ENCODE measurements at regions not wholly inside any gene's neighbourhood (a gene's known extent, or its start where the extent isn't known, plus 50 kb on each side); places are given as distances from the start of the nearest gene placed in this dataset.
"Not testable (repeated sequence)": the region's sequence is repeated elsewhere in the genome, so short reads cannot be mapped to it uniquely, and the experiment has no call there.

- DNase-seq: peak in 3 of 4 experiments; percentile 5 to 37 (median 11)
Measured at GRCh38 chr18:10252494-10252893, 201.9 kb upstream of the APCDD1 start.

GRCh38 chr18:10252952-10253705 lies 201.3 kb upstream of the APCDD1 start:
- DNase-seq: peak; percentile 26 to 66 (median 49)

- not testable (repeated sequence) for DNase-seq
Measured at GRCh38 chr18:10256276-10256675, 198.2 kb upstream of the APCDD1 start.

- peak in 3 of 4 experiments; percentile 17 to 78 (median 71) for DNase-seq
Measured at GRCh38 chr18:10258836-10259474, 195.5 kb upstream of the APCDD1 start.

- no peak for DNase-seq
Measured at GRCh38 chr18:10259901-10260300, 194.5 kb upstream of the APCDD1 start.

- peak; percentile 66 to 92 (median 82) for DNase-seq
Measured at GRCh38 chr18:10261344-10262276, 192.8 kb upstream of the APCDD1 start.

- no peak for DNase-seq
Measured at GRCh38 chr18:10262566-10262965, 191.9 kb upstream of the APCDD1 start.

GRCh38 chr18:10264260-10264659 lies 190.2 kb upstream of the APCDD1 start:
- DNase-seq: no peak

GRCh38 chr18:10265560-10266333 lies 188.7 kb upstream of the APCDD1 start:
- DNase-seq: peak in 3 of 4 experiments; percentile 30 to 68 (median 54)

- DNase-seq: no peak
Measured at GRCh38 chr18:10266334-10266590, 188.2 kb upstream of the APCDD1 start.

- peak in 1 of 4 experiments; percentile 26 for DNase-seq
Measured at GRCh38 chr18:10269261-10269660, 185.2 kb upstream of the APCDD1 start.

- no peak for DNase-seq
Measured at GRCh38 chr18:10270151-10270571, 184.3 kb upstream of the APCDD1 start.

- no peak for DNase-seq
Measured at GRCh38 chr18:10271481-10271880, 183.0 kb upstream of the APCDD1 start.

- no peak for DNase-seq
Measured at GRCh38 chr18:10274301-10274700, 180.1 kb upstream of the APCDD1 start.

GRCh38 chr18:10275486-10275885 lies 178.9 kb upstream of the APCDD1 start:
- peak in 2 of 4 experiments; percentile 20 to 27 for DNase-seq

GRCh38 chr18:10278265-10278664 lies 176.2 kb upstream of the APCDD1 start:
- no peak for DNase-seq

- DNase-seq: no peak
Measured at GRCh38 chr18:10279471-10279870, 175.0 kb upstream of the APCDD1 start.

GRCh38 chr18:10279905-10280644 lies 174.4 kb upstream of the APCDD1 start:
- no peak for DNase-seq

- DNase-seq: peak in 2 of 4 experiments; percentile 36
Measured at GRCh38 chr18:10284540-10285282, 169.7 kb upstream of the APCDD1 start.

- DNase-seq: peak in 3 of 4 experiments; percentile 30 to 74 (median 60)
Measured at GRCh38 chr18:10285283-10285640, 169.2 kb upstream of the APCDD1 start.

- DNase-seq: no peak
Measured at GRCh38 chr18:10286580-10287150, 167.8 kb upstream of the APCDD1 start.
